NCI-H526 (cell line): ENCODE measurements at regions not wholly inside any gene's neighbourhood (a gene's known extent, or its start where the extent isn't known, plus 50 kb on each side); places are given as distances from the start of the nearest gene placed in this dataset.
"Not testable (repeated sequence)": the region's sequence is repeated elsewhere in the genome, so short reads cannot be mapped to it uniquely, and the experiment has no call there.

ENCODE experiments used
- DNase-seq, 2 experiments: peaks; one replicate each; lab custom pipeline; 2025; lab: John Stamatoyannopoulos, UW

DNA sequence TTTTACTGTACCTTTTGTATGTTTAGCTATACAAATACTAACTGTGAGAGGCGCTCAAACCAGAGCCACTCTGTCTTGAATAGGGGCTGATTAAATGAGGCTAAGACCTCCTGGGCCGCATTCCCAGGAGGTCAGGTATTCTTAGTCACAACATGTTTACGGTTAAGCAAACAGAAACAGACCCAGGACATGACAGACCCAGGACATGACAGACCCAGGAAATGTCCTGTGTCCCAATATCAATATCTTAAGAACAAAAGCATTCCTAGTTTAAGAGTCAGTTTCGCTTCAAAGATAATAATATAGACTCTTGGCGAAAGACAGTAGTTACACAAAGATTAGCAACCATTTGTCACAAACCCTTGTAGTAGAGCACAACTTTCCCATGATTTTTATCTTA lies 304.5 kb downstream of the CCSER2 start:
- DNase-seq: no peak

- DNase-seq: no peak
Measured at GRCh38 chr10:84634636-84635035, 306.2 kb downstream of the CCSER2 start.

GRCh38 chr10:84650628-84651027 lies 322.2 kb downstream of the CCSER2 start:
- not testable (repeated sequence) for DNase-seq

DNA sequence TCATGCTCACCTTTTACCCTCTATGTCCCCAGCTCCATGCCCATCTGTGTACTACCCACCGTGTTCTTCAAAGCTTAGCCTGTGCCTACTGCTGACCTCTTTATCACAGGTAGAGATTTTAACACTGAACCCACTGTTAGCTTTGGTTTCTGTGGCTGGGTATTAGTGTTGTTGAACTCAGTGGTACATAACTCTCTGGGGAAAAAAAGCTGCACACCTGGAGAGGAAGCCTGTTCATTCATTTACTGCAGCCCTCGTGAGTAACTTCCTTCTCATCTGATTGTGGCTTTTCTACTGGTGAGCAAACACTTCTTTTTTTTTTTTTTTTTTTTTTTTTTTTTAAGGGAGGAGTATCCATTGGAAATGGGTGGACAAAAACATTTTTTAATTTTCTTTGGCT lies 326.3 kb downstream of the CCSER2 start:
- peak in 1 of 2 experiments; percentile 41 for DNase-seq

- no peak for DNase-seq
Measured at GRCh38 chr10:84659027-84659426, 330.6 kb downstream of the CCSER2 start.

DNA sequence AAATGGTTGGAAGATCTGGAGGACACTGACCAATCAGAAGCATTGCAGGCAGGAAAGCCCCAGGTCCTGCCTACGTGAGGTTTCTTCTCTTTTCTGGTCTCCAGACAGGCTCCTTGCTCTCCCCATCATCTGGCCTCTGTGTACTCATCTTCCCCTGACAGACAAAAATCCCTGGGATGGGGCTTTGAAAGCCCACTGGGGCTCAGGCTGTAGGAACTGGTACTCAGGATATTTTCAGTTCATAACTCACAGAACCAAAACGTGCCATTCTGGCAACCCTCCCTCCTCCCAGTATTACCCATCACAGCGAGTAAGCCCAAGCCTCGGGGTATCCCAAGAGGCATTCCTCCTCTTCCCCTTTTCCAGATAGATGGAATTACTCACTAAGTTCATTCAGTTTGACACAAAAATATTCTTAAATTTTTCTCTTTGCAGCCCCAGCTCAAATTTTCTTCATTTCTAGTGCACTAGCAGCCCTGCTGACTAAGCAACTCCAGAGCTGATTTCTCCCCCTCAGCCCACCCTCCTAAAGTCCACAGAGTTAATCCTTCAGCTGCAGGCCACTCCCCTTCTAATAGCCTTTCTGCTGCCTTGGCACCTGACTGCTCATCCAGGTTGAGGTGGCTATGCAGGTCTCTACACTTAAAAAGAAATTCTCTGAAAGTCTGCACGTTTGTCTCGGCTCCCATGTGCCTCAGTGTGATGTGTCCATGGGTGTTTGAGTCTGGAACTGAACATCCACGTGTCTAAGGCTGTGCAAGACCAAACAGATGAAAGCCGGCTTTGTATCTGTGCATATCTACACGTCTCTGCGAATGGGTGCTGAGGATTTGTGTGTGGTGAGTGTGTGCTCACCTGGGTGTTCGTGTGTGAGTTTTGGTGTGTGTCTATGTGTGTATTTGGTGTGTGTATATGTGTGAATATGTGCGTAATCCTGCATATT lies 331.4 kb downstream of the CCSER2 start:
- DNase-seq: no peak

GRCh38 chr10:84660450-84661159 lies 332.2 kb downstream of the CCSER2 start:
- no peak for DNase-seq

DNA sequence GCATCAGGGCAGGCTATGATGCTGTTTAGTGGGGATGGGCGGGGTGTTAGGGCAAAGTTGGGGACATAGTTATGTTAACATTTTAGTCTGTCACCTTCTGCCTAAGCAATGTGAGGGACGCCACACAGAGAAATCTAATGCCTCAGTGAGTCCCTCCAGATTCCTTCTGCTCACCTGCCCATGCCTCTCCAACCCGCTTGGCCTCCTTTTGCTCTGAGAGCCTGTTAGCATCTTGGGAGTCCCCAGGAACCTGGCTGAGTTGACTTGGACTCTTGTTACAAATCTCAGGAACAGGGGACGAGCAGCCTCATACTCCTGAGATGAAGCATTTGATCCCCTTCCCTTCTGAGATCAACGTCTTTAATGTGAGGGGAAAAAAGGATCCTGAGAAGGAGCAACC lies 336.8 kb downstream of the CCSER2 start:
- DNase-seq: no peak

- peak; percentile 1 to 61 for DNase-seq
Measured at GRCh38 chr10:84665883-84666463, 337.6 kb downstream of the CCSER2 start.

- DNase-seq: no peak
Measured at GRCh38 chr10:84668186-84668763, 339.9 kb downstream of the CCSER2 start.

DNA sequence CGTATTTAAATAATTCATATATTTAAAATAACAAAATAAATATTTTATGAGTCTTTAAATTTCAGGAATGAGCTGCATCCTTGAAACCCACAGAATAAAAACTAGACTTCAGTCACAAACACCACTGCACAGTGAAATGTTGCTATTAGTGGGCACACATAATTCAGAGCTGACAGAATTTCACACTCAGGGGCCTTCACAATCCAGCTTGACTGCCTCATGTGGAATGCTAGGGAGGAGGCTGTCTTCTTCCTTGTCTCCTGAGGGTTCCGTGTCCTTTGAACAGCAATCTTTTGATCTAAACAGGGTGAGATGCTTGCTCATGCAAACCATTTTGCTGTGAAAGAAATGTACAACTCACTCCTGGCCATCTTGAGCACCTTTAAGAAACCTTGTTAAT lies 346.7 kb downstream of the CCSER2 start:
- no peak for DNase-seq

GRCh38 chr10:84676536-84676935 lies 348.1 kb downstream of the CCSER2 start:
- no peak for DNase-seq

- DNase-seq: no peak
Measured at GRCh38 chr10:84681781-84682180, 353.4 kb downstream of the CCSER2 start.

DNA sequence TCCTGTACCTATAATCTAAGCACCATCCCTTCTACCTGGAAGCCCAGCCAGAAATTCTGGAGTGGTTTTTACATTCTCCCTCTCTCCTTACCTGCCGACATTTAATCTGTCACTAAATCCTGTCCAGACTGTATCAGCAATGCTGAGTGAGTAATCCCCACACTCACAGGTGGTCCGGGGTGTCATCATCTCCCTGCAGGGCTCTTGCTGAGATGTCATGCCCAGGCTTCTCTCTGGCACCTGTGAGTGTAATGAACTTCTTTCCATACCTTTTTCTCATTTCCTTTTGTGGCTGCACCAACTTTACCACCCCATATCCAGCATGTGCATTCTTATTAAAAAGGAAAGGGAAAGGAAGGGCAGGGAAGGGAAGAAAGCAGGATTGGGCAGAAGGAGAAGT lies 355.2 kb downstream of the CCSER2 start:
- DNase-seq: no peak

- DNase-seq: no peak
Measured at GRCh38 chr10:84683980-84684740, 355.8 kb downstream of the CCSER2 start.

- DNase-seq: no peak
Measured at GRCh38 chr10:84685047-84685660, 356.8 kb downstream of the CCSER2 start.

DNA sequence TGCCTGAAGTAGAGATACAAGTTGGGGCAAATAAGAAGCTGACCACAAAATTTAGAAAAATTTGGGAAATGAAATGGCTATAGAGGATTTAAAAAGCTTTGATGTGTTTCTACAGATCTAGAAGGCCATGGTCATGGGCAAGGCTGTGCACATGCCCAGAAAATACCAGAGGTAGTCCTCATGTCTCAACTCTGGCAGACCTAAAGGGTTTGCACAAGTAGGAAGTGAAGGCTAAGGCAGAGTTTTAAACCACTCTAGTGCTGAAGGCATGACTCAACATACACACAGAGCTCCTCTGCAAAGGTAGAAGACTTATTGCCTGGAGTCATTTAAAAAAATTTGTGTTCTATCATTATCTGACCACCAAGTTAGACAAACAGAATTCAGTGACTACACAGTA lies 364.6 kb downstream of the CCSER2 start:
- DNase-seq: no peak

DNA sequence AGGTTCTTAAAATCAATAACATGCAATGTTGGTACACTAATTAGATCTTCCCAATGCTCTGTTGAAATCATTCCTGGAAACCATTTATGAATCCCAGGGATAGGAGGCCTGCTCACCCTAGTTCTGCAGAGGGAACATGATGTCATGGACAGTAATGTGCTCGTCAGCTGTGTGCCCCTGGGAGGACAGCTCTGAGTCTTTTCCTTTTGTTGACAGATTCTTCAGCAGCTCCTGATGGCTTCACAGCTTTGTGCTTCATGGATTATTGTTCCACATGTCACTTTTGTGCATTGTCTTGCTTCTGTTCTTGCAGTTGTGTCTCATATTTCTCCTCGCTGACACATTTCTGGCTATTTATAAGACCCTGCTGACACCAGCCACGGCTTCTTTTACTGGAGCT lies 367.5 kb downstream of the CCSER2 start:
- DNase-seq: no peak

DNA sequence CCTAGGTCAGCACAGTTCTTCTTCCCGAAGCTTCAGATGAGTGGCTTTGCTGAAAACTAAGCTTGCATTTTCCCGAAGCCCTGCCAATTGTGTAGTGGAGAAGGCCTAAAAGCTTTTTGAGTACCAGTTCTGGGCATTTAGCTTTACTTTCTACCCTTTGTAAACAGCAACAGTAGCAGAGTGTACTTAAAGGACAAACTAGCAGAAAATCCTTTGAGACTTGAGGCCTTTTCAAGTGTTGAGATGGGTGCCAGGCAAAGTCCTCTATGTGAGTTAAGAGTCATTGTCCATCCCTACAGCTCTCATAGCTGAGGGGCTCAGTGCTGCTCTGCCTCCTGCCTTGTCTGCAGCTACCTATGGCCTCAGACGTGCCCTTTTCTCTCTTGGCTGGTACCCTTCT lies 368.2 kb downstream of the CCSER2 start:
- no peak for DNase-seq

DNA sequence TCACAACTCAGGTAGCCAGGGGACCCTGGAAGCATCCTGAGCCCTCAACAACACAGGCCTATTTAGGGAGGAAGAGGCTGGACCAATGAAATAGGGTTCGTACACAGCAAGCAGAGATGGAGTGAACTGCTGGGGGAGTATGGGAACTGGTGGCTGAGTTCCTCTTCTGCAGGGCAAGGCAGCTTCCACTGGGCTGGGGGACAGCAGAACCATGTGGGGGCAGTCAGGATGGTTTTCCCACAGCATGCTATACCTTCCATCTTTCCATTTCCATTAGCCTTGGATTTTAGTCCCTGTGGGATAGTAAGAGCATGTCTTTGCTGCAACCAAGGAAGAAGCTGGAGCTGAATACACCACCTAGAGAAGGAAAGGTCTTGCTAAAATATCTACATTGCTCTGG lies 370.6 kb downstream of the CCSER2 start:
- no peak for DNase-seq

DNA sequence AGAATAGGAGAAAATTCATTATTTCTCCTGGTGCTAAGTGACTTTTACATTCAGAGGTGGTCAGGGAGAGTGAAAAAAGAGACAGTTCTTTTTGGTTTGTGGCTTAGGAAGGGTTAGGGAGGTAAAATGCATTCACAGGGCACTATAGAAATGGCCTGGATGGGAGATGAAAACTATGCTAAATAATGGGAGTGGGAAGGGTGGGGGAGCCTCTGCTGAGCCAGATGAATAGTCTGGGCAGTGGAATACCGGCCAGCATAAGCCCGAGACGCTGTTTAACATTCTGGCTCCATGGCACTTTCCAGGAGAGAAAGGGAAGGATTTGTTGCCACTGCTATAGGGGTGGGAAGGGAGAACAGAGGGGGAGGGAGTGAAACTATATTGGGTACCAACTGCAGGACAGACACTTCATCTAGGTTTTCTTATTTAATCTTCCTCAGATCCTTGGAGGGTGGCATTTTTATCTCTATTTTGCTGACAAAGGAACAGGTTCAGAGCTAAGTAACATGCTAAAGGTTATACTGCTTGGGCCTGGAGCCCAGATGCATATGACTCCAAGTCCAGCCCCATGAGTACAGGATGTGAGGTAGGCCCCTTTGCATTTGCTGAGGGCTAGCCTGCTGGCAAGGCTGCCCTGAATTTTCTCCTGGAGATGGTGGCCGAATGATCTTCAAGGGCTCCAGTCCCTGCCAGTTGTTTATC lies 372.4 kb downstream of the CCSER2 start:
- peak; percentile 5 to 9 for DNase-seq
